Stimulated activated memory B cell treated with anti-CD40 and anti-IgM and Interleukin-4, amounts not matched to agents 10 μg/mL and 1 μg/mL and 100 μg/mL, for 72 hours (primary cell): ENCODE measurements at regions not wholly inside any gene's neighbourhood (a gene's known extent, or its start where the extent isn't known, plus 50 kb on each side); places are given as distances from the start of the nearest gene placed in this dataset.
"Not testable (repeated sequence)": the region's sequence is repeated elsewhere in the genome, so short reads cannot be mapped to it uniquely, and the experiment has no call there.

Experiments
- ATAC-seq: fragments of 150-1000 bp; cut with Tn5 transposase; 2 replicates; pipeline ENCODE4 v1.10.0; 2021
- H3K27ac Mint-ChIP-seq: one replicate; pipeline ENCODE4 v1.8.0; 2022; ENCODE audit warnings: mild to moderate bottlenecking, mixed read lengths
- H3K27me3 Mint-ChIP-seq: one replicate; pipeline ENCODE4 v1.8.0; 2022; ENCODE audit warnings: mixed read lengths
- H3K36me3 Mint-ChIP-seq: one replicate; pipeline ENCODE4 v1.8.0; 2022; ENCODE audit warnings: mixed read lengths
- H3K4me1 Mint-ChIP-seq: one replicate; pipeline ENCODE4 v1.8.0; 2022; ENCODE audit warnings: mixed read lengths
- H3K4me3 Mint-ChIP-seq: one replicate; pipeline ENCODE4 v1.8.0; 2022; ENCODE audit warnings: mild to moderate bottlenecking, moderate library complexity, mixed read lengths
- H3K9me3 Mint-ChIP-seq: one replicate; pipeline ENCODE4 v1.8.0; 2022; ENCODE audit warnings: mixed read lengths

- Mint-ChIP-seq H3K27me3 (no peaks in the 10 kb centered on the region), H3K27ac (no peak overlapping the region), H3K4me1 (no peaks in the 10 kb centered on the region), H3K36me3 (no peaks in the 10 kb centered on the region), H3K9me3 (peaks cover 12% of the 10 kb centered on the region), H3K4me3 (no peak overlapping the region)
- ATAC-seq: no peak
Measured at GRCh38 chr1:239139801-239140200, 246.6 kb upstream of the CHRM3 start.

- Mint-ChIP-seq H3K9me3 (no peaks in the 10 kb centered on the region), H3K4me3 (no peak overlapping the region), H3K27me3 (no peaks in the 10 kb centered on the region), H3K27ac (no peak overlapping the region), H3K4me1 (no peaks in the 10 kb centered on the region), H3K36me3 (no peaks in the 10 kb centered on the region)
- ATAC-seq: no peak
Measured at GRCh38 chr1:239128541-239128940, 257.8 kb upstream of the CHRM3 start.

GRCh38 chr1:239126884-239127283 is 259.5 kb upstream of the CHRM3 start:
- H3K36me3 Mint-ChIP-seq: no peaks in the 10 kb centered on the region
- H3K27me3 Mint-ChIP-seq: no peaks in the 10 kb centered on the region
- no peaks in the 10 kb centered on the region for H3K4me1 Mint-ChIP-seq
- no peak overlapping the region for H3K27ac Mint-ChIP-seq
- ATAC-seq: no peak
- H3K4me3 Mint-ChIP-seq: no peak overlapping the region
- peaks cover 3% of the 10 kb centered on the region for H3K9me3 Mint-ChIP-seq

DNA sequence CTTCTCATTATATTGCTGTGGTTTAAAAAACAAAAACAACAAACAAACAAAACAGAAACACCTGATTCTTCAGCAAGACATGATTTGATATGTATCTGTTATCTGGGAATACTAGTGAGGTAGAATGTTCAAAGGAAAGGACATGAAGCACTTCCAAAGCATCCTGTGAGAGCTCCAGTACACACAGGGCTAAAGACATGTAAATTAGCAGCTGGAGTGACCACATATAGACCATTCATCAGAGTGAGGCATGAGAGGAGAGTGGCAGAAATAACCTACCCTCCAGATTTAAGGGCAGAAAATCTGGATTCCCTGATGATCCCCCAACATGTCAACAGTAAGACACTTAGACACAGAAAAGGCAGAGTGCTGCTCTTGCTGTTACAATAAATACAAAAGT is 260.5 kb upstream of the CHRM3 start:
- H3K27ac Mint-ChIP-seq: no peak overlapping the region
- H3K36me3 Mint-ChIP-seq: no peaks in the 10 kb centered on the region
- peaks cover 3% of the 10 kb centered on the region for H3K9me3 Mint-ChIP-seq
- ATAC-seq: no peak
- no peak overlapping the region for H3K4me3 Mint-ChIP-seq
- H3K4me1 Mint-ChIP-seq: no peaks in the 10 kb centered on the region
- H3K27me3 Mint-ChIP-seq: no peaks in the 10 kb centered on the region

GRCh38 chr1:239125027-239125426 is 261.3 kb upstream of the CHRM3 start:
- no peak overlapping the region for H3K27ac Mint-ChIP-seq
- H3K36me3 Mint-ChIP-seq: no peaks in the 10 kb centered on the region
- H3K9me3 Mint-ChIP-seq: peaks cover 3% of the 10 kb centered on the region
- no peaks in the 10 kb centered on the region for H3K4me1 Mint-ChIP-seq
- no peak for ATAC-seq
- no peak overlapping the region for H3K4me3 Mint-ChIP-seq
- no peaks in the 10 kb centered on the region for H3K27me3 Mint-ChIP-seq

- no peak overlapping the region for H3K27ac Mint-ChIP-seq
- H3K4me1 Mint-ChIP-seq: no peaks in the 10 kb centered on the region
- peaks cover 3% of the 10 kb centered on the region for H3K9me3 Mint-ChIP-seq
- ATAC-seq: no peak
- no peaks in the 10 kb centered on the region for H3K27me3 Mint-ChIP-seq
- H3K4me3 Mint-ChIP-seq: no peak overlapping the region
- H3K36me3 Mint-ChIP-seq: no peaks in the 10 kb centered on the region
Measured at GRCh38 chr1:239123260-239123659, 263.1 kb upstream of the CHRM3 start.

DNA sequence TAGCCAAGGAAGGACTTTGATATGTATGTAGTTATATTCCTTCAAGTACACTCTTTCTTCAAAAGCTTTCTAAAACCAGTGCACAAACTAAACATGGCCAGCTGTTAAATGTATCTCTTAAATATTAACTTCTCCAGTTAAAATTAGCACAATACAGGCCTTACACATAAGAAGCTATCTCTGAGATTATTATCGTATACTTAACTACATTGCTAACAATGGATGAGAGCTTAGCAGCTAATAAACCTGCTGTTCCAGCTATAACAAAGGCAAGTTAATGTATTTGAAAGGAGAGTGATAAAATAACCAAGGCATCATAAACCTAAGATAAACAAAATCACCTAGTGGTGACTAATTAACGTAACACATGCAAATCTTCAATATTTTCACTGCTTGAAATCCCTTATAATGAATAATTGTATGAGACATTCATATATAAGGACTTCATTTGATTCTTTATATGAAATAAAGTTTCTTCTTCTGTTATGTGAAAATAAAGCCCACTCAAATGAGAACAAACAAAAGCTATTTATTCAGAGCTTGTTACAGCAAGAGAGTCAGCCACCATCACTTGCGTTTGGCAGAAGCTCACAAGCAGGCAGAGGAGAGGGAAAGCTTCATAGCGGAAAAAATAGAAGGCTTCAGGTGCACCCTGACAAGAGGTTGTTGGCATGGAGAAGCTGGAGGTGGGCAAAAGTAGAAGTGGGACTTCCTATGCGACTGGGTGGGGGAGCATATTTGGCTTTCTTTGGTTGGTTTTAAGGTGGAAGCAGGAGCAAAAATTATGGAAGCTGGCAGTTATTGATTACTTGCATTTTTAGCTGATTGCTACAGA is 274.1 kb upstream of the CHRM3 start:
- H3K9me3 Mint-ChIP-seq: peaks cover 6% of the 10 kb centered on the region
- H3K4me1 Mint-ChIP-seq: no peaks in the 10 kb centered on the region
- H3K27me3 Mint-ChIP-seq: no peaks in the 10 kb centered on the region
- ATAC-seq: no peak
- H3K36me3 Mint-ChIP-seq: no peaks in the 10 kb centered on the region
- H3K4me3 Mint-ChIP-seq: no peak overlapping the region
- no peak overlapping the region for H3K27ac Mint-ChIP-seq

DNA sequence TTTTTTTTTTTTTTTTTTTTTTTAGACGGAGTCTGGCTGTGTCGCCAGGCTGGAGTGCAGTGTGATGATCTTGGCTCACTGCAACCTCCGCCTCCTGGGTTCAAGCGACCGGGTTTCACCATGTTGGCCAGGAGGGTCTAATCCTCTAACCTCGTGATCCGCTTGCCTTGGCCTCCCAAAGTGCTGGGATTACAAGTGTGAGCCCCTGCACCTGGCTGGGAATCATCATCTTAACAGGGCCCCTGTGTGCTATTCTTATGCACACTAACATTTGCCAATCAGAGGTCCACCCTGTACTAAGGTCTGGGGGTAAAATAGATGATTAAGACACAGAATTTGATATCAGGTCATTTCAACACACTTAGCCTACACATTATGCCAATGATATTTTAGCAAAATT is 278.7 kb upstream of the CHRM3 start:
- no peaks in the 10 kb centered on the region for H3K27me3 Mint-ChIP-seq
- H3K9me3 Mint-ChIP-seq: peaks cover 9% of the 10 kb centered on the region
- H3K4me1 Mint-ChIP-seq: no peaks in the 10 kb centered on the region
- H3K36me3 Mint-ChIP-seq: no peaks in the 10 kb centered on the region
- H3K4me3 Mint-ChIP-seq: no peak overlapping the region
- ATAC-seq: no peak
- no peak overlapping the region for H3K27ac Mint-ChIP-seq

GRCh38 chr1:239106689-239107088 is 279.7 kb upstream of the CHRM3 start:
- not testable (repeated sequence) for H3K4me1 Mint-ChIP-seq, ATAC-seq, H3K36me3 Mint-ChIP-seq, H3K27me3 Mint-ChIP-seq, H3K4me3 Mint-ChIP-seq, H3K27ac Mint-ChIP-seq
- H3K9me3 Mint-ChIP-seq: peaks cover 15% of the 10 kb centered on the region

- peak; percentile 27 for ATAC-seq
- Mint-ChIP-seq H3K36me3 (no peaks in the 10 kb centered on the region), H3K9me3 (peaks cover 9% of the 10 kb centered on the region), H3K4me3 (no peak overlapping the region), H3K27ac (no peak overlapping the region), H3K27me3 (no peaks in the 10 kb centered on the region), H3K4me1 (no peaks in the 10 kb centered on the region)
Measured at GRCh38 chr1:239098400-239099037, 287.8 kb upstream of the CHRM3 start.

DNA sequence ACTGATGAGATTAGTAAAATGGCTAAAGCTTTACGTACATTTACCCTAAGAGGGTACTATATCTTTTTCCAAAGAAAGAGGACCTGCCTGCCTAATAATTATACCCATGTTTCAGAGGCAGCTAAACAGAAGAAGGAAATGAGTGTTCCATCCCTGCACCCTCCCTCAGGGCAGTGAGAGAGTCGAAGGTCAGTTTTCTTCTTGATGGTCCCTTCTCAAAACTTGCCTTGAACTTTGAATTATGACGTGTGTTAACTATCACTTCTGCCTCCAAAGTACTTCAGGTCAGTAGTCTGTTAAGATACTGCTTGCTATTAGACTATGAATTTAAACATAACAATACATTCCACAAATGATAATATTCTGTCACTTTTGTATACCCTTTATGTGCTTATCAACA is 294.8 kb upstream of the CHRM3 start:
- no peak overlapping the region for H3K27ac Mint-ChIP-seq
- H3K4me1 Mint-ChIP-seq: no peaks in the 10 kb centered on the region
- no peaks in the 10 kb centered on the region for H3K27me3 Mint-ChIP-seq
- no peak overlapping the region for H3K4me3 Mint-ChIP-seq
- no peaks in the 10 kb centered on the region for H3K9me3 Mint-ChIP-seq
- no peaks in the 10 kb centered on the region for H3K36me3 Mint-ChIP-seq
- no peak for ATAC-seq

DNA sequence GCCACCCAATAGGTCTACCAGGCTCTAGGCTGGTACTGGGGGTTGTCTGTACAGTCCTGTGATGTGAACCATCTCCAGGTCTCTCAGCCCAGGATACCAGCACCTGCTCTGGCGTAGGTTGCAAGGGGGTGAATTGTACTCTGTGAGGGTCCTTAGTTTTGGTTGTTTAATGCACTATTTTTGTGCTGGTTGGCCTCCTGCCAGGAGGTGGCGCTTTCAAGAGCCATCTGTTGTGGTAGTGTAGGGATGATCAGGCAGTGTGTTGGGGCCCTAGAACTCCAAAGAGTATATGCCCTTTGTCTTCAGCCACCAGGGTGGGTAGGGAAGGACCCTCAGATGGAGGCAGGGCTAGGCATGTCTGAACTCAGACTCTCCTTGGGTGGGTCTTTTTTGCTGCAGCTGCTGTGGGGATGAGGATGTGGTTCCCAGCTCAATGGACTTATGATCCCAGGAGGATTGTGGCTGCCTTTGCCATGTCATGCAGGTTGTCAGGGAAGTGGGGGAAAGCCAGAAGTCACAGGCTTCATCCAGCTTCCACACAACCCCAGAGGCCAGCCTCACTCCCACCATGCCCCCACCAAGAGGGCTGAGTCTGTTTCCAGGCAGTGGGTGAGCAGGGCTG is 301.8 kb upstream of the CHRM3 start:
- no peaks in the 10 kb centered on the region for H3K36me3 Mint-ChIP-seq
- ATAC-seq: no peak
- H3K4me3 Mint-ChIP-seq: no peak overlapping the region
- H3K9me3 Mint-ChIP-seq: peaks cover 17% of the 10 kb centered on the region
- H3K27me3 Mint-ChIP-seq: no peaks in the 10 kb centered on the region
- H3K4me1 Mint-ChIP-seq: no peaks in the 10 kb centered on the region
- H3K27ac Mint-ChIP-seq: no peak overlapping the region

DNA sequence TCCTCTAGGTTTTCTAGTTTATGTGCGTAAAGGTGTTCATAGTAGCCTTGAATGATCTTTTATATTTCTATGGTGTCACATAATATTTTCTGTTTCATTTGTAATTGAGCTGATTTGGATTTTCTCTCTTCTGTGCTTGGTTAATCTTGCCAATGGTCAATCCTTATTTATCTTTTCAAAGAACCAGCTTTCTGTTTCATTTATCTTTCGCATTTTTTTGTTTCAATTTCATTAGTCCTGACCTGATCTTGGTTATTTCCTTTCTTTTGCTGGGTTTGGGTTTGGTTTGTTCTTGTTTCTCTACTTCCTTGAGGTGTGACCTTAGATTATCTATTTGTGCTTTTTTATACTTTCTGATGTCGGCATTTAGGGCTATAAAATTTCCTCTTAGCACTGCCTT is 304.4 kb upstream of the CHRM3 start:
- not testable (repeated sequence) for H3K36me3 Mint-ChIP-seq, H3K4me1 Mint-ChIP-seq, H3K27me3 Mint-ChIP-seq, ATAC-seq, H3K27ac Mint-ChIP-seq, H3K4me3 Mint-ChIP-seq
- peaks cover 25% of the 10 kb centered on the region for H3K9me3 Mint-ChIP-seq

GRCh38 chr1:239067480-239067879 is 318.9 kb upstream of the CHRM3 start:
- H3K9me3 Mint-ChIP-seq: peaks cover 2% of the 10 kb centered on the region
- H3K4me1 Mint-ChIP-seq: no peaks in the 10 kb centered on the region
- no peaks in the 10 kb centered on the region for H3K27me3 Mint-ChIP-seq
- no peak for ATAC-seq
- H3K27ac Mint-ChIP-seq: no peak overlapping the region
- H3K4me3 Mint-ChIP-seq: no peak overlapping the region
- H3K36me3 Mint-ChIP-seq: no peaks in the 10 kb centered on the region

DNA sequence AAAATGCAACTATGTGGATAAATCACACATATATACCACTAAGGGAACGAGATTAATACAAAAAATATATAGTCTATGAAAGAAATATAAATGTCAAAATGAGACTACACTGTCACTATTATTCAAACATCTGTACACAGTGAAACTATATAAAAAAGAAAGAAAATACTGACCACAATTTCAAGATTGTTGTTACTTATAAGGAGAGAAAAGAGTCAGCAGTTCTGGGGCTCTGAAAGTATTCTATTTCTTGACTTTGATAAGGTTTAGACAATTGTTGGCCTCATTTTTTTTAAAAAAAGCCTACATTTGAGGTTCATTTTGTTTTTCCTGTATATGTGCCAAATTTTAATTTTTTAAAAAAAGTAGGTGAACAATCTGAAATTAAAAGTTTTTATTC is 319.3 kb upstream of the CHRM3 start:
- no peak for ATAC-seq
- Mint-ChIP-seq H3K9me3 (peaks cover 2% of the 10 kb centered on the region), H3K4me3 (no peak overlapping the region), H3K4me1 (no peaks in the 10 kb centered on the region), H3K27ac (no peak overlapping the region), H3K36me3 (no peaks in the 10 kb centered on the region), H3K27me3 (no peaks in the 10 kb centered on the region)

DNA sequence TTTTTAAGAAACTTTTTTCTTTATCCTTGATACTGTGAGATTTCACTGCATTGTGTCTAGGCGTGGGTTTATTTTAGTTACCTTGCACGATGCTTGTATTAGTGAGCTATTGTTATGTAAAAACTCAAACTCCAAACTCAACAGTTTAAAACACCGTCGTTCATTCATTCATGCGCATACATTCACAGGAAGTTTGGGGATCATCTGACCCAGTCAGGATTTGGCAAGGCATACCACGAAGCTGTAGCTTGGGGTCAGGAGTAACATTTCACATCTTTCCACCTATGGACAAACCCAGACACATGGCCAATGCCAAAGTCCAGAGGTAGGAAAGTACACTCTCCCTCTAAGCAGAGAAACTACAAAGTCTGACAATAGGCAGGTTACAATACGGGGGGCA is 324.6 kb upstream of the CHRM3 start:
- no peaks in the 10 kb centered on the region for H3K36me3 Mint-ChIP-seq
- H3K4me1 Mint-ChIP-seq: no peaks in the 10 kb centered on the region
- H3K27ac Mint-ChIP-seq: no peak overlapping the region
- no peak for ATAC-seq
- no peak overlapping the region for H3K4me3 Mint-ChIP-seq
- peaks cover 3% of the 10 kb centered on the region for H3K9me3 Mint-ChIP-seq
- H3K27me3 Mint-ChIP-seq: no peaks in the 10 kb centered on the region
